Choroid plexus epithelial cell (primary cell): ENCODE measurements at regions not wholly inside any gene's neighbourhood (a gene's known extent, or its start where the extent isn't known, plus 50 kb on each side); places are given as distances from the start of the nearest gene placed in this dataset.

ENCODE experiments used
- DNase-seq: peaks from one replicate; pipeline ENCODE4 v3.0.0-alpha.2; 2010; ENCODE audit warnings: low read depth
- H3K4me3 ChIP-seq: 2 replicates; pipeline ENCODE4 v1.5.1; 2011; ENCODE audit warnings: low read depth, mild to moderate bottlenecking, control low read depth, low read length, moderate library complexity
- CTCF ChIP-seq: conservative IDR thresholded peaks from 2 replicates; pipeline ENCODE4 v1.5.1; 2011; ENCODE audit warnings: low read depth, mild to moderate bottlenecking, control low read depth, inconsistent platforms, low read length, moderate library complexity

DNA sequence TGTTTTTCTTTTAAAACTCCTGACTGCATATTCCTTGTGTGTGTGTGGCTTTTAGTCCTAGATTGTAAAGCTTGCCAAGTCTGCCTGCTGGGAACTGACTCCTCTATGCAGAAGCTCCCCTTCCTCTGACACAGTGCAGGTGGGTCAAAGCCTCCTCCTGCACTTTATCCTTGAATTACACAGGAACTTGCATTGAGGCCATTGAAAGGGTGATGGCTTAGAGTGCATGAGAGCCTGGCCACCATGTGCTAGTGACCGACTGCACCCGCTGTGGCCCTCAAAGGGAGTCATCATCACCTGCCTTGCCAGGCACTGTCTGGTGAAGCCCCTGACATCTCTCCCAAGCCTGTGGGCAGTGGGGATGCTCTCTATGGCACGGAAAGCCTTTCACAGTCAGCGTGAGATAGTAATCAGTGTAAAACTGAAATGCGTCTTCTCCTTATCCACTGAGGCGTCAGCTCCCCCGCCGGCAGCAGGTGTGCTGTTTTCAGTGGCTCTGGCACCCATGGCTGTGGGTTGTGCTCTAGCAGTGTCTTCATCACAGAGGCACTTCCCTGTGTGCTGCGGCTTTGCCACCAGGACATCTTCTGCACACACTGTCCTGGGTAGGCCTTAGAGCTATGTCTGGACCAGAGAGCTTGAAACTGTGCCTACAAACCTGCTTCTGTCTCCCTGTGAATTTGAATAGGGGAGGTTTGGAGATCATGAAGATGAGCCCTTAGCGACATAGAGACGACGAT, 87.9 kb downstream of the THBS2 start:
- H3K4me3 ChIP-seq, result no peak overlapping the region
- no peak for TF ChIP-seq CTCF
- peak; percentile 75 for DNase-seq

- no peak overlapping the region for H3K4me3 ChIP-seq
- TF ChIP-seq CTCF, result no peak
- no peak for DNase-seq
Observed at GRCh38 chr6:169164986-169165385, 88.7 kb downstream of the THBS2 start.

DNA sequence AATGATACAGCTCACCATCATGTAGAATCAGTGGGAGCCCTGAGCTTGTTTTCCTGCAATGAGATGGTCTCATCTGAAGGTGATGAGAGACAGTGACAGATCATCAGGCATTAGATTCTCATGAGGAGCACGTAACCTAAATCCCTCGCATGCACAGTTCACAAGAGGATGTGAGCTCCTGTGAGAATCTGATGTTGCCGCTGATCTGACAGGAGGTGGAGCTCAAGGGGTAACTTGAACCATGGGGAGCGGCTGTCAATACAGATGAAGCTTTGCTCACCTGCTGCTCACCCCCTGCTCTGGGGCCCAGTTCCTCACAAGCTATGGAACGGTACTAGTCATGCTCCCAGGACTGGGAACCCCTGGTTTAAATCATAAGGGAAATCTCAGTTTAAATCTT, 89.2 kb downstream of the THBS2 start:
- no peak overlapping the region for H3K4me3 ChIP-seq
- no peak for TF ChIP-seq CTCF
- no peak for DNase-seq

DNA sequence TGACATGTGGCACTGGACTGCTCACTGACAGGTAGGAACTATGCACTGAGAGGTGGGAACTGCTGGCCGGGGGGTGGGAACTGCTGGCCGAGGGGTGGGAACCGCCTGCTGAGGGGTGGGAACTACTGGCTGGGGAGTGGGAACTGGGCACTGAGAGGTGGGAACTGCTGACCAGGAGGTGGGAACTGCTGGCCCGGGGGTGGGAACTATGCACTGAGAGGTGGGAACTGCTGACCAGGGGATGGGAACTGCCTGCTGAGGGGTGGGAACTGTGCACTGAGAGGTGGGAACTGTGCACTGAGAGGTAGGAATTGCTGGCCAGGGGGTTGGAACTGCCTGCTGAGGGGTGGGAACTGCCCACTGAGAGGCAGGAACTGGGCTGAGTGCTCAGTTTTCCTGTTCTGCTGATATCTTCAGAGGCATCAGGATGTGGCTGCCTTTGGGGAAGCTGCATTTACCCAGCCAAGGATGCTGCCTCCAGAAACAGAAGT, 90.2 kb downstream of the THBS2 start:
- peak; percentile 33 for DNase-seq
- H3K4me3 ChIP-seq, result no peak overlapping the region
- no peak for TF ChIP-seq CTCF

DNA sequence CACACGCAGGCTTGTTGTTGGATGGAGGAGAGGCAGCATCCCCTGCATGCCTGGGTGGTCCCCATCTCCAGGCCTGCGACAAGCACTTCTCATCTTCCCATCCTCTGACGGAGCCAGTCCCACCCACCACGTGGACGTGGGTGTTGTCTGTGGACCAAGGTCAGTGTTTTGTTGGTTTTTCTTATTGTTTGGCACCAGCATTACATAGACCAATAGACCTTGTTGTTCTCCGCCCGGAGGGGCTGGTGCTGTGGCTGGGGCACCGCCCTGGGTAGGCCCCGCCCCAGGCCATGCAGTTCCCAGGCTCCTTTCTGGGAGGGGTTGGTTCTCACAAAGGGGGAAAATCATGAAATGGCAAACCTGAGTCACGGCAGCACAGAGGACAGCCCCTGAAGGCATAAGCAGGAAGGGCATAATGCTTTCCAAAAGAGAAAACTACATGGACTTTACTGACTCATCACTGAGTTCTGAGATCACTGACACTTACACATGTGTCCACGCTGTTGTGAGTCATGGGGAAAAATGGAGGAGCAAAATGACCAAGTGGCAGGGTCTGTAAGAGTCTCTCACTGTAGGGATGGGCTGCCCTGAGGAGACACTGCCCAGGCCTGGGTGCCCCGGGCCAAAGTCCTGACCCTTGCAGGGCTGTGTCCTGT, 90.8 kb downstream of the THBS2 start:
- no peak for TF ChIP-seq CTCF
- H3K4me3 ChIP-seq, result no peak overlapping the region
- DNase-seq, result peak; percentile 91

DNA sequence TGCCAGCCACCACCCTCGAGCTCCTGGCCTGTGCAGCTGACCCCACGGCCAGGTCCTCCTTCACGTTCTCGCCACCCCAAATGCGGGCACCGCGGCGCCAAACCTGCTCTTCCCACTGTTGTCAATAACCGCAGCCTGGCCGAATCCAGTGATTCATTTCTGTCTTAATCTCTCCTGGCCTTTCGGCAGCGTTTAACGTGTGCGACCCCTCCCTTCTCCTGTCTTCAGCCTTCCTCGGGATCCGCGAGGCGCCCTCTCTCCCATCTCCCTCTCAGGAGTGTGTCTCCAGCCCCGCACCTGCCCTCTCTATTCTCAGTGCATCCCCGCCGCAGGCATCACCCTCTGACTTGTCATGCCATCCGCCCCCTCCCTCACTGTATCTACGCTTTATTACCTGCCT, 91.4 kb downstream of the THBS2 start:
- no peak overlapping the region for H3K4me3 ChIP-seq
- no peak for DNase-seq
- TF ChIP-seq CTCF, result no peak

DNA sequence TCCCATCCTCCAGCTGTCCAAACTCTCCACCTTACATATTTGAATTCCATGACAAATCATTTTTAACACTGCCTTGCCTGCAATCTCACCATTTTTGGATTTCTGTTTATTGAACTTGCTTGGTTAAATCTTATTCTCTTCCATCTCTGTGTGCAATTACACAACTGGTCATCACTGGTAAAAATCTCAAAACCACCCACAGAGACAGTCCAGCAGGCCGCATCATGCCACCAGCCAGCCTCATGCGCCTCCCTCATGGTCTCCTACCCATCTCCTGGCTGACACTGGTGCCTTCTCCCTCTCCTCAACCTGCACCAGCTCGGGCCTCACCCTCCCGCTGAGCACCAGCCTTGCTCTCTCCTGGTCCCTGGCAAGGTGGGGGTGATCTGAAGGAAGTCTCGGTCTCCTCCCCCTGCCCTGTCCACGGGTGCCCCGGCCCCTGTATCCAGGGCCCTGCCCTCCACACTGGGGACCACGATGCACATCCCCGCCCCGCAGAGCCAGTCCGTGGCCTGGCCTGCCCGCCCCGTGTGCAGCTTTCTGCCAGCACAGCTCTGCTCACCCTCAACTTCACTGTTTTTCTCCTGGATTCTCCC, 92.0 kb downstream of the THBS2 start:
- no peak for DNase-seq
- TF ChIP-seq CTCF, result no peak
- H3K4me3 ChIP-seq, result no peak overlapping the region
